ENCODE measurements at regions not wholly inside any gene's neighbourhood (a gene's known extent, or its start where the extent isn't known, plus 50 kb on each side); places are given as distances from the start of the nearest gene placed in this dataset.

GRCh38 chr10:3964516-3964915 lies 179.5 kb upstream of the KLF6 start:
- no peaks in the 10 kb centered on the region for H3K9me3 Mint-ChIP-seq (ENCODE audit: unreplicated experiment)
- Histone ChIP-seq H2AFZ (ENCODE audit: low read depth, low read length) (no peak overlapping the region), H3K27me3 (ENCODE audit: insufficient read depth, low read length) (no peaks in the 10 kb centered on the region), H4K20me1 (ENCODE audit: insufficient read depth, low read length) (no peaks in the 10 kb centered on the region), H3K4me2 (ENCODE audit: low read length) (no peak overlapping the region), H3K79me2 (ENCODE audit: insufficient read depth, low read length) (no peaks in the 10 kb centered on the region), H3K9me3 (ENCODE audit: insufficient read depth, low read depth, low read length) (no peaks in the 10 kb centered on the region), H3K4me3 (ENCODE audit: insufficient read depth, low read depth, low read length) (no peak overlapping the region), H3K27ac (ENCODE audit: low read depth, low read length) (no peak overlapping the region), H3K4me1 (ENCODE audit: insufficient read depth, low read length) (no peaks in the 10 kb centered on the region), H3K9ac (ENCODE audit: low read length) (no peak overlapping the region), H3K36me3 (ENCODE audit: insufficient read depth, low read length) (no peaks in the 10 kb centered on the region)
- FAIRE-seq (no peak), DNase-seq (ENCODE audit: low read depth) (no peak)
- no peaks in the 10 kb centered on the region for H3K36me3 Mint-ChIP-seq (ENCODE audit: low read depth, unreplicated experiment)
- no peak overlapping the region for H3K27ac Mint-ChIP-seq (ENCODE audit: unreplicated experiment)
- H3K27me3 Mint-ChIP-seq (ENCODE audit: low read depth, unreplicated experiment), result no peaks in the 10 kb centered on the region
- H3K4me3 Mint-ChIP-seq (ENCODE audit: unreplicated experiment), result no peak overlapping the region
- peaks cover 5% of the 10 kb centered on the region for H3K4me1 Mint-ChIP-seq (ENCODE audit: low read depth, unreplicated experiment)
- TF ChIP-seq EZH2 (IDR thresholded peaks at IDR 0.05; ENCODE audit: insufficient read depth, low read length) (no peak), CTCF (IDR thresholded peaks at IDR 0.05; ENCODE audit: insufficient read depth, low read depth, low read length) (no peak)

- no peak for FAIRE-seq
- no peaks in the 10 kb centered on the region for H3K9me3 Mint-ChIP-seq (ENCODE audit: unreplicated experiment)
- peaks cover 5% of the 10 kb centered on the region for H3K4me1 Mint-ChIP-seq (ENCODE audit: low read depth, unreplicated experiment)
- TF ChIP-seq CTCF (IDR thresholded peaks at IDR 0.05; ENCODE audit: insufficient read depth, low read depth, low read length), result no peak
- TF ChIP-seq EZH2 (IDR thresholded peaks at IDR 0.05; ENCODE audit: insufficient read depth, low read length), result no peak
- Histone ChIP-seq H4K20me1 (ENCODE audit: insufficient read depth, low read length) (no peaks in the 10 kb centered on the region), H3K79me2 (ENCODE audit: insufficient read depth, low read length) (no peaks in the 10 kb centered on the region), H3K9me3 (ENCODE audit: insufficient read depth, low read depth, low read length) (no peaks in the 10 kb centered on the region), H3K27me3 (ENCODE audit: insufficient read depth, low read length) (no peaks in the 10 kb centered on the region), H3K9ac (ENCODE audit: low read length) (no peak overlapping the region), H2AFZ (ENCODE audit: low read depth, low read length) (no peak overlapping the region), H3K36me3 (ENCODE audit: insufficient read depth, low read length) (no peaks in the 10 kb centered on the region), H3K4me2 (ENCODE audit: low read length) (no peak overlapping the region), H3K27ac (ENCODE audit: low read depth, low read length) (no peak overlapping the region), H3K4me3 (ENCODE audit: insufficient read depth, low read depth, low read length) (no peak overlapping the region), H3K4me1 (ENCODE audit: insufficient read depth, low read length) (no peaks in the 10 kb centered on the region)
- H3K36me3 Mint-ChIP-seq (ENCODE audit: low read depth, unreplicated experiment), result no peaks in the 10 kb centered on the region
- no peak overlapping the region for H3K4me3 Mint-ChIP-seq (ENCODE audit: unreplicated experiment)
- no peak overlapping the region for H3K27ac Mint-ChIP-seq (ENCODE audit: unreplicated experiment)
- H3K27me3 Mint-ChIP-seq (ENCODE audit: low read depth, unreplicated experiment), result no peaks in the 10 kb centered on the region
- no peak for DNase-seq (ENCODE audit: low read depth)
Observed at GRCh38 chr10:3963191-3963673, 178.2 kb upstream of the KLF6 start.

DNA sequence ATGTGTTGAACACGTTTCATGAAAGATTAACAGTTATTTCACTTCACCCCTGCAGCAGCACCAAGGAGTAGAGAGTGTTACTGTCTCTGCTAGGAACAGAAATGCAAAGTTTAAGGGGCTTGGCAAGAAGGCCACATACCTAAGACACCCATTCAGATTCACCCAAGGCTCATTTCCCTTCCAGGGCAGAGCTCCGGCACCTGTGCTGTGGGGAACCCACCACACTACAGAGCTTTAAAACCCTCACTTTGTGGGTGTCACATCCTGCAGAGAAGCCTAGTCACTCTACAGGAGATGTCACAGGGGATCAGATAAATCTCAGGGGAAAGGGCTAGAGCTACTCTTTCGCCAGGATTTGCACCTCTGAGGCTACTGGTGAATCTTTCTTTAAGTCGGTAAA lies 176.1 kb upstream of the KLF6 start:
- H3K27me3 Mint-ChIP-seq (ENCODE audit: low read depth, unreplicated experiment), result no peaks in the 10 kb centered on the region
- Histone ChIP-seq H3K79me2 (ENCODE audit: insufficient read depth, low read length) (no peaks in the 10 kb centered on the region), H3K27ac (ENCODE audit: low read depth, low read length) (no peak overlapping the region), H3K4me3 (ENCODE audit: insufficient read depth, low read depth, low read length) (no peak overlapping the region), H3K4me1 (ENCODE audit: insufficient read depth, low read length) (no peaks in the 10 kb centered on the region), H3K27me3 (ENCODE audit: insufficient read depth, low read length) (no peaks in the 10 kb centered on the region), H2AFZ (ENCODE audit: low read depth, low read length) (no peak overlapping the region), H3K36me3 (ENCODE audit: insufficient read depth, low read length) (no peaks in the 10 kb centered on the region), H4K20me1 (ENCODE audit: insufficient read depth, low read length) (no peaks in the 10 kb centered on the region), H3K9me3 (ENCODE audit: insufficient read depth, low read depth, low read length) (no peaks in the 10 kb centered on the region), H3K9ac (ENCODE audit: low read length) (no peak overlapping the region), H3K4me2 (ENCODE audit: low read length) (no peak overlapping the region)
- TF ChIP-seq CTCF (IDR thresholded peaks at IDR 0.05; ENCODE audit: insufficient read depth, low read depth, low read length) (no peak), EZH2 (IDR thresholded peaks at IDR 0.05; ENCODE audit: insufficient read depth, low read length) (no peak)
- peaks cover 7% of the 10 kb centered on the region for H3K4me1 Mint-ChIP-seq (ENCODE audit: low read depth, unreplicated experiment)
- no peak overlapping the region for H3K4me3 Mint-ChIP-seq (ENCODE audit: unreplicated experiment)
- H3K9me3 Mint-ChIP-seq (ENCODE audit: unreplicated experiment), result no peaks in the 10 kb centered on the region
- H3K36me3 Mint-ChIP-seq (ENCODE audit: low read depth, unreplicated experiment), result no peaks in the 10 kb centered on the region
- FAIRE-seq (no peak), DNase-seq (ENCODE audit: low read depth) (no peak)
- no peak overlapping the region for H3K27ac Mint-ChIP-seq (ENCODE audit: unreplicated experiment)
